HK-2 (cell line): ENCODE measurements at regions not wholly inside any gene's neighbourhood (a gene's known extent, or its start where the extent isn't known, plus 50 kb on each side); places are given as distances from the start of the nearest gene placed in this dataset.
A peak's percentile ranks its signal among the peaks of the same experiment; 100 is the strongest.
"Not testable (repeated sequence)": the region's sequence is repeated elsewhere in the genome, so short reads cannot be mapped to it uniquely, and the experiment has no call there.

Experiments
- DNase-seq: peaks from one replicate; pipeline ENCODE4 v3.0.0-alpha.2; 2018; ENCODE audit not compliant: unreplicated experiment

DNA sequence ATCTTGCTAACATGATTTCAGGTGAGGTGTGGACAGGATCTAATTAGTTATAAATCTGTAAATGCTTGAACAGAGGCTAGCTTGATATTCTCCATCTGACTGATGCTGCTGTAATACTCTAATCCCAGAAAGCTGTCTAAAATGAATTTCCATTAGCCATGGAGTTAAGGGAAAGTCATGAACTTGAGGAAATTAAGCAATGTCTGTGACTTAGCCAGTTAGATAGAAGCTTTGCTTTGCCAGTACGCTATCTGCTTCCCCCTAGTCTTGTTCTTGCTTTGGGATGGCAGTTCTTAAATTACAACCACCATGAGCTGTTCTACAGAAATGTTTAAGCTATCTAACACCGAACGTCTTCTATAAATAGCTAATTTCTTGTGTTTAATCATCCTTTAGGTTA, 195.7 kb downstream of the PRL start:
- no peak for DNase-seq

- DNase-seq = no peak
These were observed 194.2 kb downstream of the PRL start for GRCh38 chr6:22102671-22103070.

GRCh38 chr6:22106451-22106850, 190.4 kb downstream of the PRL start:
- DNase-seq = no peak

DNA sequence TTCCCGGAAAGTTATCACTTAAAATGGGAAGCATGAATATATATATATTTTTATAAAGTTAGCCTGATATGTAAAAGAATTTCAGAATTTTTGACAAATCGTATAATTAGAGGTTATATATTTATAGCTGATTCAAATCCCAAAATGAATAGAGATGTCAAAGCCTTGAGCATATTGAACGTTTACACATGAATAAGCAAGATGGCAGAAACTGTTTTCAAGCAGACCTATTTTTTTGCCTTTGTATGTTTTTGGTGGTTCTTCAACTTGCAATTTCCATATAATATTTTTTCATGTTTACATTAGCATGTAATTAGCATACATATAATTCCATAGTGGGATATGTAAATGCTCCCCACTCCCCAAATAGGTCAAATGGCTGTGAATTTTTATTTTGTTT, 189.9 kb downstream of the PRL start:
- DNase-seq = no peak

DNA sequence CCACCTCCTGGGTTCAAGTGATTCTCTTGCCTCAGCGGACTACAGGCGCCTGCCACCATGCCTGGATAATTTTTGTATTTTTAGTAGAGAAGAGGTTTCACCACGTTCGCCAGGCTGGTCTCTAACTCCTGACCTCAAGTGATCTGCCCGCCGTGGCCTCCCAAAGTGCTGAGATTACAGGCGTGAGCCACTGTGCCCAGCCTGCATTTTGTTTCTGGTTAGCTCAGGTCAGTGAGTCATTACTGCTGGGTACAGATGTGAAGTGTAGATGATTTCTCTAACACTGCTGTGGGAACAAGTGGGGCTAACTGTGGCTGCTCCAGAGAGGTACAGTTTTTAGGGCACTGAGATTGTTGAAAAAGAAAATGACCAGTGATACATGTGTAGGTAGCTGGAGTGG, 188.6 kb downstream of the PRL start:
- peak; percentile 41 for DNase-seq

DNA sequence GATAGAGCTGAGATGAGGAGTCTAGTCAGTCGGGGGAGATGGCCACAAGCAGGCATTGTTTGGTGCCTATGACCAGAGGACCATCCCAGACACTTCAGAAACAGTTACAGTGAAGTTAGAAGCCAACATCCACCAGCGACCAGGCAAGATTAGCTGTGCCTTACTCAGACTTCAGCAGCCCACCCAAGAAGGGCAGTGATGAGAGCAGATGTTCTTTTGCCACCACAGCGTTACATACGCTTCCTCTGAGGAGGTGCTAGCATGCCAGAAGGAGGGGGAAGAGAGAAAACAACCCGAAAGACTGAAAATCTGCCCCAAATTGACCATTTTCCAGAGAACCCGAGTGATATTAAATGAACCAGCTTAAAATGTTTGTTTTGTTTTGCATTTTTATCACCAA, 186.8 kb downstream of the PRL start:
- DNase-seq = no peak

- no peak for DNase-seq
These were observed 184.4 kb downstream of the PRL start for GRCh38 chr6:22112461-22112860.

GRCh38 chr6:22113026-22113766, 183.6 kb downstream of the PRL start:
- peak; percentile 33 for DNase-seq

GRCh38 chr6:22115559-22115958, 181.3 kb downstream of the PRL start:
- DNase-seq = no peak

- no peak for DNase-seq
These were observed 179.2 kb downstream of the PRL start for GRCh38 chr6:22117631-22118030.

- no peak for DNase-seq
These were observed 177.3 kb downstream of the PRL start for GRCh38 chr6:22119500-22119899.

GRCh38 chr6:22124756-22125155, 172.1 kb downstream of the PRL start:
- no peak for DNase-seq

GRCh38 chr6:22126910-22127309, 169.9 kb downstream of the PRL start:
- DNase-seq = no peak

DNA sequence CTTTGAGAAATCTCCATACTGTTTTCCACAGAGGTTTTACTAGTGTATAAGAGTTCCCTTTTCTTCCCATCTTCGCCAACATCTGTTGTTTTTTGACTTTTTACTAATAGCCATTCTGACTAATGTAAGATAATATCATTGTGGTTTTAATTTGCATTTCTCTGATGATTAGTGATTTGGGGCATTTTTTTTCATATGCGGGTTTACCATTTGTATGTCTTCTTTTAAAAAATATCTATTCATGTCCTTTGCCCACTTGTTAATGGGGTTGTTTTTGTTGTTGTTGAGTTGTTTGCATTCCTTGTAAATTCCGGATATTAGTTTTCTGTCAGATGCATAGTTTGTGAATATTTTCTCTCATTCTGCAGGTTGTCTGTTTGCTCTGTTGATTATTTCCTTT, 167.1 kb downstream of the PRL start:
- no peak for DNase-seq

- DNase-seq = no peak
These were observed 164.2 kb downstream of the PRL start for GRCh38 chr6:22132656-22133055.

GRCh38 chr6:22133357-22133756, 163.5 kb downstream of the PRL start:
- no peak for DNase-seq

GRCh38 chr6:22134308-22134707, 162.5 kb downstream of the PRL start:
- DNase-seq = no peak

DNA sequence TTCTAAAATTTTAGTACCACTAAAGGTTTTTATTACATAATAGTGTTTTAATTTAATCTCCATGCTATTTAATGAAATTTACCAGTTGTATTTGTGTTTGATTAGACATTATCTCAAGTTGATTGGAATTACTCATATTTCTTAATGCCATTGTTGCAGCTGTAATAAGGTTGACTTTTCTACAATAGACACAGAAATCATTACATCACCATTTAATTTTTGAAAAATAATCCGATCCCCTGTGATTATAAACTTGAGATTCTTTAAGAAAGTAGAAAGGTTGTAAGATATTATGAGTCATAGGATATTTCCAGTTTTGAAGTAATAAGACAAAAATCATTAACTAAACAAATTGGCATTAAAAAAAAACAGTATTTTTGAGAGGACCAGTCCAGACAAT, 161.4 kb downstream of the PRL start:
- DNase-seq = no peak

DNA sequence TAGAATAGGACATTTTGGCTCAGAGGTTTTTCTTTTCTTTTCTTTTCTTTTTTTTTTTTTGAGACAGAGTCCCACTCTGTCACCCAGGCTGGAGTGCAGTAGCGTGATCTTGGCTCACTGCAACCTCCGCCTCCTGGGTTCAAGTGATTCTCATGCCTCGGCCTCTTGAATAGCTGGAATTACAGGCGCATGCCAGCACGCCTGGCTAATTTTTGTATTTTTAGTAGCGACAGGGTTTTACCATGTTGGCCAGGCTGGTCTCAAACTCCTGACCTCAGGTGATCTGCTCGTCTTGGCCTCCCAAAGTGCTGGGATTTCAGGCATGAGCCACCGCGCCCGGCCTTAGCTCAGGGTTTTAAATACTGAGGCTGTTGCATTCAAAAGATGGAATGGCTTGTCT, 156.1 kb downstream of the PRL start:
- not testable (repeated sequence) for DNase-seq

- no peak for DNase-seq
These were observed 155.5 kb downstream of the PRL start for GRCh38 chr6:22141241-22141745.

DNA sequence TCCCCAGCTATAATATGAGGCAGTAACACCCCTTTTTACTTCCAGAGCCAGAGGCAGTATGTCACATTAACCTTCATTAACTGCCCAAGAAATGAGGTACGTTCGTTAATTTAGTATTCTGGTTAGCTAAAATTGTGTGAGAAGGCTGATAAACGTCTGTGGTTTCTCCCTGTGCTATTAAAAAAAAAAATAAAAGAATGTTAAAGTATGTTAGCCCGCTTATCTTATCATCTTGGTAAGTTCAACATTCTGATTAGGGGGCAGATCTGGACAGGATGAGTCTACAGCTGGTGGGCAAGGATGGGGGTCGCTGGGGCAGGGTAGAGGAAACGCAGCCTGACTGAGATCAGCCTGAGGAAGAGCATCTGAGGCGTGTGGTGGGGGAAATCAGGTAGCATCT, 154.0 kb downstream of the PRL start:
- DNase-seq = no peak

GRCh38 chr6:22145376-22145775, 151.5 kb downstream of the PRL start:
- no peak for DNase-seq

DNA sequence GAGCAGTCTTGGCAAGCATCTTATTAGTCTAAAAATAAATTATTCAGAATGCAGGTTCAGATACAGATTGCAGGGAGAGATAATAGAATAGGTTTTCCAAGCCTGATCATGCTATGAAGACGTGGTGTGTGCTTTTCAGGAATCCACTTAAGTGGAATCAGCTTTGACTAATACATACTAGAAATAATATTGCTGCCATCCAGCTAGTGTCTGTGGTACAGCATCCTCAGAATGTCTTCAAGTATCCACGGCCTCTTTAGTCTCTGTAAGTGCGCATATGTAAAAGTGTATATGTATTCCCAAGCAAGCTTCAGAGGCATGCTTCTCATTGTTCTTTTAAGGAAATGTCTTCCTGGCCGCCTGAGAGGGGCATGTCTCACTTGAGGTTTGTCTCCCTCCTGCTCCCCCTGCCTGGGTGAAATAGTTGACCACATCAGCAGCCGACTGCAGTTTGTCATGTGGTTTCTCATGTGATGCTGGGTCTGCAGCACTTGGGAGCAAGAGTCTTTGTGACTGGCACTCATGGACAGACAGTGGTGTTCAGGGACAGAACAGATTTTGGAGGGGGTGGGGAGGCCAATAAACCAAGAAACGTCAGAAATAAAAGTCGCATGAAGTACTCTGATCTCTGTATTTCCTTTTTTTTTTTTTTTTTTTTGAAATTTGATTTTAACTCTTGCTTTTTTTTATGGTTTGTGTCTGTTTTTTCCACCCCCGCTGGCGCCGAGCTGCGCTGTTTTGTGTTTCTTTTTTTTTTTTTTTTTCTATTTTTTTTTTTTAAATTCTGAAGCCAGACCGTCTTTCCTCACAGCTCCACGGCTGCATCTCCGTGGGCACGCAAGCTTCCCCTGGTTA, 150.8 kb downstream of the PRL start:
- peak; percentile 72 for DNase-seq
